ENCODE measurements at regions not wholly inside any gene's neighbourhood (a gene's known extent, or its start where the extent isn't known, plus 50 kb on each side); places are given as distances from the start of the nearest gene placed in this dataset.

DNA sequence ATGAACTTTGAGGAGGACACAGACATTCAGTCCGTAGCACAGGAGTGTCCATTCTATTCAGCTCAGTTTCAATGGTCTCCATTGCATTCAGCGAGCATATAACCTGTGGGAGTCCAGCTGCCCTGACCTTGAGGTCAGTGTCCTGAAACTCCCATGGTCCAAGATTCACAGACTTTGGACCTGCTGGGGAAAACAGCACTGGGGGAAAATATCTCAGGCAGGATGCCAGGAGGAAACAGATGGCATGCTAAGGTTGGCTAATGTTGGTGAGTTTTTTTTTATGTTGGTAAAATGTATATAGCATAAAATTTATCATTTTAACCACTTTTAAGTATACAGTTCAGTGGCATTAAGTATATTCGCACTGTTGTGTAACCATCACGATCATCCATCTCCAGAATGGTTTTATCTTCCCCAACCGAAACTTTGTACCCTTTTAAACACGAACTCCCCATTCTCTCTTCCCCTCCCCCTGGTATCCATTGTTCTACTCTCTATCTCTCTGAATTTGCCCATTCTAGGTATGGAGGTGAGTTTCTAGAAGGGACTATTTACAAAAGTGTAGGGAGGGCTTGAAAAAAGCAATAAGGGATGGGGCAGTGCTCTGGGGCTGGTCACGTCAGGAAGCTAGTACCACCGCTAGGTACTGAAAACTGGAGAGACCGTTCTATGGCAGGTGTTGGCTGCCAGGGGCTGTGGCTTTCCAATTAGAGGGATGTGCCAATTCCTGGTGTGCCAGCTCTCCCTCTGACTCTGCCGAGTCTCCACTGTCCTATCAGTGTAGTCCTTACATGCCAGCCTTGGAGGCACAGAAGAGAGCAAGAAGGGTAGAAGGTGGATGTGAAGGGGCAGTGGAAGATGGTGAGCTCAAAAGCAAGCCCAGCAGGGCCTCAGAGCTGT, 85.3 kb downstream of the FOXD2 start:
- TF ChIP-seq TAF1 (IDR thresholded peaks at IDR 0.05; ENCODE audit: low read depth, low read length) = no peak
- no peak for TF ChIP-seq POLR2A (IDR thresholded peaks at IDR 0.05; ENCODE audit: low read depth, low read length)
- TF ChIP-seq POLR2AphosphoS5 (IDR thresholded peaks at IDR 0.05; ENCODE audit: low read depth, low read length) = no peak
- TF ChIP-seq POU2F2 (IDR thresholded peaks at IDR 0.05; ENCODE audit: low read depth, low read length) = no peak

Measured in GM12891 (cell line).